Astrocyte of the cerebellum (primary cell): ENCODE measurements at regions not wholly inside any gene's neighbourhood (a gene's known extent, or its start where the extent isn't known, plus 50 kb on each side); places are given as distances from the start of the nearest gene placed in this dataset.

ENCODE experiments used
- DNase-seq: peaks from one replicate; pipeline ENCODE4 v3.0.0-alpha.2; 2011; ENCODE audit warnings: low read depth
- H3K4me3 ChIP-seq: 2 replicates; pipeline ENCODE4 v1.5.1; 2011; ENCODE audit warnings: mild to moderate bottlenecking, low read depth, low read length, moderate library complexity
- in situ Hi-C: cut with HindIII; loops from 2 replicates; pipeline ENCODE4 v1.10.0; 2017; ENCODE audit warnings: low sequenced_read_pairs
- TF ChIP-seq, protein P1 (sequence below): IDR thresholded peaks from 2 replicates; pipeline ENCODE4 v1.5.1; 2012; ENCODE audit warnings: low read length, low read depth, moderate library complexity, mild to moderate bottlenecking; ENCODE audit errors: missing control alignments

DNA sequence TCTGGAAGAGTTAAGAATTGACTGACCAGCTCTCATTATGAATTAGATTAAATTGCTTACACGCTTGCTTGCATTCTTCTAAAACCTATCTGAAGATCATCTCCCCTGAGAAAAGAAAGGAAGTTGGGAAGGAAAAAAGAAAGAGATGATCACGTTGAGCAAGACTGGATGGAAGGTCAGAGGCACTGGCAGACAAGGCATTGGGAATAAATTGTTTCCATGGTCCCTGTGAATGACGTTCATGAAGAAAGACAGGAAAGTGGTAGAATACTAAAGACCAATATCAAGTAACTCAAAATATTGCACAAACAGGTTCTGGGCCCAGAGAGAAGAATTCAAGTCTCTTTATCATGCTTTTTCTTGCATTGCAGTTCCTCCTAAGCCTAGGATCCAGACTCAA lies 1045.4 kb upstream of the MAP3K7 start:
- TF ChIP-seq, protein P1, sequence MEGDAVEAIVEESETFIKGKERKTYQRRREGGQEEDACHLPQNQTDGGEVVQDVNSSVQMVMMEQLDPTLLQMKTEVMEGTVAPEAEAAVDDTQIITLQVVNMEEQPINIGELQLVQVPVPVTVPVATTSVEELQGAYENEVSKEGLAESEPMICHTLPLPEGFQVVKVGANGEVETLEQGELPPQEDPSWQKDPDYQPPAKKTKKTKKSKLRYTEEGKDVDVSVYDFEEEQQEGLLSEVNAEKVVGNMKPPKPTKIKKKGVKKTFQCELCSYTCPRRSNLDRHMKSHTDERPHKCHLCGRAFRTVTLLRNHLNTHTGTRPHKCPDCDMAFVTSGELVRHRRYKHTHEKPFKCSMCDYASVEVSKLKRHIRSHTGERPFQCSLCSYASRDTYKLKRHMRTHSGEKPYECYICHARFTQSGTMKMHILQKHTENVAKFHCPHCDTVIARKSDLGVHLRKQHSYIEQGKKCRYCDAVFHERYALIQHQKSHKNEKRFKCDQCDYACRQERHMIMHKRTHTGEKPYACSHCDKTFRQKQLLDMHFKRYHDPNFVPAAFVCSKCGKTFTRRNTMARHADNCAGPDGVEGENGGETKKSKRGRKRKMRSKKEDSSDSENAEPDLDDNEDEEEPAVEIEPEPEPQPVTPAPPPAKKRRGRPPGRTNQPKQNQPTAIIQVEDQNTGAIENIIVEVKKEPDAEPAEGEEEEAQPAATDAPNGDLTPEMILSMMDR = no peak
- H3K4me3 ChIP-seq = no peak overlapping the region
- in situ Hi-C loops = no loop called here
- no peak for DNase-seq

DNA sequence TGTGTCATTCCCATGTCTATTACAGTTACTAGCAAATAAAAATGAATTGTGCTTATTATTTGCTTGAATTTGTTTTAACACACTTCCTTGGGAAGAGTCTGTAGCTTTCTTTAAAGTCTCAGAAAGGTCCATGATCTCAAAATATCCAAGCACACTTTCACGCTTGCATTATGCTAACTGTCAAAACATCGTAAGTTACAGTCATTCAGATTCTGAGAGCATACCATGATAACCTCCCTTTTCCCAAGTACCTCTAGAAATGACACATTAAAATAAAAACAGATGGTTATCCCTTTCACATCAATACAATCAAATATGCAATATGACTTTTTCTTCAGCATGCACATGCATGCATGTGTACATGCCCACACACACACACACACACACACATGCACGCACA lies 1044.4 kb upstream of the MAP3K7 start:
- DNase-seq = no peak
- in situ Hi-C loops = no loop called here
- TF ChIP-seq, protein P1 = no peak

DNA sequence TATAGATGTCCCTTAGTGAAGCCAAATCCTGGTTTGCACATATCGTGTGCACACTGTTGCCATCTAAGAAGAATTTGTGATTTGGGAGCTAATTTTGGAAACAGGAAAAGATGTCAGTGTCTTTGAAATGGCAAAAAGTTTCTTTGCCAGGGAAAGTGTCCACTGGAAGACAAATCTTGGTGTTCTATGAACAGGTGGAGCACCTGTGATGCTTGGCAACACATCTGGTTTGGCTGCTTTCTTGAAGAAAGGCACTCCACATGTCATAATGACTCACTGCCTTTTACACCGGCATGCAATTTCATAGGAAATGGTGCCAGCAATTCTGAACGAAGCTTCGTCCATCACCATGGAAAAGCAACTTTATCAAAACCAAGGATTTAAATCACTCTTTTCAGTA lies 1040.0 kb upstream of the MAP3K7 start:
- TF ChIP-seq, protein P1 = no peak
- no peak for DNase-seq
- in situ Hi-C loops = no loop called here
- H3K4me3 ChIP-seq = no peak overlapping the region

More for the DNA sequence above, 1044.4 kb upstream of the MAP3K7 start:
- H3K4me3 ChIP-seq = no peak overlapping the region

DNA sequence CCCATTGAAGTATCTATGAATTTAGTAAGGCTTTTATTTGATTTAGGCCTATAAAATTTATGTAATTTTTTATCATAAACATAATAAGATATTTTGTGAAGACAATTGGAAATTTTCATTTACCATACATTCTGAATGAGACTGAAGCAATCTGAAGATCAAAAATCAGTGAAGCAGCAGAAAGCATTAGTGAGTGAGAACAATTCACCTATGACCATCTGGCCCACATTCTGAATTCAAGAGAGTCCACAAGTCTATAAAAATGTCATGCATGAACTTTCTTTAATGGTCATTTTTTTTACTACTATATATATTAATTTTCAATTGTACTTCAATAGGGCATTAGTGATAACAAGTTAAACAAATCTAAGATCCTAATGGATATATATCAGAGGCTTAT lies 1026.6 kb upstream of the MAP3K7 start:
- no peak for DNase-seq
- TF ChIP-seq, protein P1 = no peak
- H3K4me3 ChIP-seq = no peak overlapping the region
- in situ Hi-C loops = no loop called here

DNA sequence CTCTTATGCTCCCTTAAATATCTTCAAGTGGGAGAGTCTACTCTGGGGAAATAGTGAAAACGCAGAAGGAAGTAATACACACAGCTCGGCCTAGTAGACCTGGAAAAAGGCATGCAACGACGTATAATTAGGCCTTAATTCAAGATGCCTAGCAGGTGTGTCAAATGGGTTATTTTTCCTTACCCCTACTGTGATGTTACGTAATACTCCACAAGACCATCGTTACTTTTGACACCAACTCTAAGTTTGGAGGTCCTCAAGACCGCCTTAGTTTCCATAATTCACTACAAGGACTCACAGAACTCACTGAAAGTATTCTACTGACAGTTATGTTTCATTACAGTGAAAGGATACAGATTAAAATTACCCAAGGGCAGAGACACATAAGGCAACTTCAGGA lies 1024.3 kb upstream of the MAP3K7 start:
- TF ChIP-seq, protein P1 = no peak
- in situ Hi-C loops = no loop called here

DNA sequence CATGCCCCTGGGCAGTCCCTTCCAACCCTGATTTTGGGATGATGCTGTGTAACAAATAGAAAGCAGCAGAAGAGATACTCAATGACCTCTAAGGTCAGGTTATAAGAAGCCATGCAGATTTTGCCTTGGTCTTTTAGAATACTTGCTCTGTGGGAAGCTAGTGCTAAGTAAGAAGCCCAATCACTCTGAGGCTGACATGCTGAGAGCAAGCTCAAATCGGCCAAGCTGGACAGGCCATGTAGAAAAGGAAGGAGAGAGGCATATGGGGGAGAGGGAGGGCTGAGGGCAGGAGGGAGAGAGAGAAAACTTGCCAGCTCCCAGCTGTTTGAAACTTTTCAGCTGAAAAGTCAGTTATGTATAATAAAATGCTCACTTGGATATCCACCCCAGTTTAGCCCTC lies 1021.6 kb upstream of the MAP3K7 start:
- DNase-seq = no peak
- H3K4me3 ChIP-seq = no peak overlapping the region
- in situ Hi-C loops = no loop called here
- TF ChIP-seq, protein P1 = no peak

More for the DNA sequence above, 1024.3 kb upstream of the MAP3K7 start:
- H3K4me3 ChIP-seq = no peak overlapping the region
- DNase-seq = no peak
